Activated gamma-delta T cell (primary cell): ENCODE measurements at regions not wholly inside any gene's neighbourhood (a gene's known extent, or its start where the extent isn't known, plus 50 kb on each side); places are given as distances from the start of the nearest gene placed in this dataset.
A peak's percentile ranks its signal among the peaks of the same experiment; 100 is the strongest.

Source experiments
- DNase-seq: peaks from one replicate; lab custom pipeline; 2025; lab: John Stamatoyannopoulos, UW

DNA sequence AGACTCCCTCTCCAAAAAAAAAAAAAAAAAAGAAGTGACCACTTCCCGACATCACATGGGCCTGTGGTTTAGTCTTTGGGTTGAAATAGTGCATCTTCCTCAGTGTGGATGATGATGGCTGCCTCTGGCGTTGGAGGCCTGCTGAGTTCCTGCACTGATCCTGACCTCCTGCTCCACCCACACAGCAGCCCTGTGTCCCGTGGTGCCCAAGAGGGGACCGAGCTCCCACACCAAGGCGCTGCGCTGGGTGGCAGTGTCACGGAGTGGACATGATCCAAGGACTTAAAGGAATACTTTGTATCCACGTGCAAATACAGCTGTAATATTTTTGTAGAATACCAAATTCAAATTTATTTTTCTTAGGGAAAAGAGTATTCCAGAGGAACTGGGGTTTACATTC is 109.2 kb upstream of the PHACTR3 start:
- no peak for DNase-seq

GRCh38 chr20:59495894-59496510 is 108.3 kb upstream of the PHACTR3 start:
- peak; percentile 16 for DNase-seq

DNA sequence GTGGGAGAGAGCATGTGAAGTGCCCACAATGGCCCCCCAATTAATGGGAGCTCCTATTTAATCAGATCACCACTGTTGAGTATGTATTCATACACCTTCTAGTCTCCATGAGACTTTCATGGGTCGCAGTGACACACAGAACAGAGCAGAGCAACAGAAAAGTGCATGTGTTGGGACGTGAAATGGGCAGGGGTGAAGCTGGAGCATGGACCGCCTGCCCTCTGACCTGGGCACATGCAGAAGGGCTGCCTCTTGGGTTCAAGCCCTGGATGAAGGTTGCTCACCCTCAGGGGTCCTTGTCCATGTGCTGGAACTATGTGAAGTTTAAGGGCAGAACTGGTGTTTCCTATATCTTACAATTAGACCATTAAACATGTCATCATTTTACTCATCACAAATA is 106.0 kb upstream of the PHACTR3 start:
- no peak for DNase-seq

DNA sequence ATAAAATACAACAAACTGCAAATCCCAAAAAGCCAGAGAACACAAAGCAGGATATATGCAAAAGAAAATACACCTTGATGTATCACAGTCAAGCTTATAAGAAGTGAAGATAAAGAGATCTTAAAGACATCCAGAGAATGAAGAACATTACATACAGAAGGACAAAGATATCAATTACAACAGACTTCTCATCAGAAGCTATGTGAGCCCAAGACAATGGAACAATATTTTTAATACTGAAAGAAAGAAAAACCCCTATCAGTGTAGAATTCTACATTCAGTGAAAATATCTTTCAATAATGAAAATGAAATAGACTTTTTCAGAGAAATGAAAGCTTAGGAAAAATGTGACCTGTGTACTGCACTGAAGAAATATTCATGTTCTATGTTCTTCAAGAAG is 104.5 kb upstream of the PHACTR3 start:
- DNase-seq: no peak

DNA sequence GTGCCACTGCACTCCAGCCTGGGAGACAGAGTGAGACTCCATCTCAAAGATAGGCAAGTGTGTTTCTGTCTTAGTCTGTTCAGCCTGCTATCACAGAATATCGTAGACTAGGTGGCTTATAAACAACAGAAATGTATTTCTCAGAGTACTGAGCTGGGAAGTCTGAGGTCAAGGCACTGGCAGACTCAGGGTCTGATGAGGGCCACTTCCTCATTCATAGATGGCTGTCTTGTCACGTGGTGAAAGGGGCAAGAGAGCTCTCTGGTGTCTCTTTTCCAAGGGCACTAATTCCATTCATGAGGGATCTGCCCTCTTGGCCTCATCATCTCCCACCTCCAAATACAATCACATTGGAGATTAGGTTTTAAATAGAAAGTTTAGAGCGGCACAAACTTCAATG is 95.6 kb upstream of the PHACTR3 start:
- no peak for DNase-seq

- DNase-seq: no peak
Measured at GRCh38 chr20:59512651-59513050, 91.7 kb upstream of the PHACTR3 start.

GRCh38 chr20:59514554-59514953 is 89.8 kb upstream of the PHACTR3 start:
- DNase-seq: no peak

DNA sequence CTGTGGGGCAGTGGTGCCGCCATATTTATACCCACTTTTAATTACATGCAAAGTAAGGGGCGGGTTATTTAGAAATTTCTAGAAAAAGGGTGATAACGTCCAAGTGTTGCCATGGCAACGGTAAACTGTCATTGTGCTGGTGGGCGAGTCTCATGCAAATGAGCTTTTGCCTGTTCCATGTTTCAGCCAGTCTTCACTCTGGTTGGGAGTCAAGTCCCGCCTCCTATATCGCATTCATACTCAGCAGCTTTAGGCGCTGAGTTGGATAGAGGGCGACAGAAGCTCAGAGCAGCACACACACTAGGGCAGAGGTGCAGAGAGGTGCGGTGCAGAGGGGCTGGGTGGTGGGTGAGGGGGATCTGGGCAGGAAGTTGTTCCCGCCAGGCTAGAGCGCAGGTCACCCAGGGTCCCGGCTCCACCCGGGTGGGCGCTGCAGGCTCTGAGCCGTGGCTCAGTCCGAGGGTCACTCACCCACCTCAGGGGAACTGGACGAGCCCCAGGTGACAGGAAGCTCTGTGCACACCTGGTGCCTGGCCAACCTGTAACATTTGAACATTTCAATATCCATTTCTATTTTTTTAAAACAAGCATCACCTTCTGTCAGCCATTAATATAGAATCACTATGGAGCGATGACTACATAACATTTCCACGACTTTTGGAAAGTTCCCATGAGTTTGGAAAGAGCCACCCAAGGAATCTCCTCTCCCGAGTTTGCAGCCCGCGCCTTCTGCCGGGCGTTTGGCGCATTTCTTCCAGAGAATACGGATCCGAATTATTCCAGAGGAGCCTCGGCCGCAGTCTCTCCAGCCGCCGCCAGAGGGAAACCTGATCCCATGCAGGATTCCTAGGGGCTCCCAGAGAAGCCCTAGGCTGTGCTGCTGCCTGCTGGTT is 89.1 kb upstream of the PHACTR3 start:
- no peak for DNase-seq

- DNase-seq: no peak
Measured at GRCh38 chr20:59515906-59516209, 88.5 kb upstream of the PHACTR3 start.

DNA sequence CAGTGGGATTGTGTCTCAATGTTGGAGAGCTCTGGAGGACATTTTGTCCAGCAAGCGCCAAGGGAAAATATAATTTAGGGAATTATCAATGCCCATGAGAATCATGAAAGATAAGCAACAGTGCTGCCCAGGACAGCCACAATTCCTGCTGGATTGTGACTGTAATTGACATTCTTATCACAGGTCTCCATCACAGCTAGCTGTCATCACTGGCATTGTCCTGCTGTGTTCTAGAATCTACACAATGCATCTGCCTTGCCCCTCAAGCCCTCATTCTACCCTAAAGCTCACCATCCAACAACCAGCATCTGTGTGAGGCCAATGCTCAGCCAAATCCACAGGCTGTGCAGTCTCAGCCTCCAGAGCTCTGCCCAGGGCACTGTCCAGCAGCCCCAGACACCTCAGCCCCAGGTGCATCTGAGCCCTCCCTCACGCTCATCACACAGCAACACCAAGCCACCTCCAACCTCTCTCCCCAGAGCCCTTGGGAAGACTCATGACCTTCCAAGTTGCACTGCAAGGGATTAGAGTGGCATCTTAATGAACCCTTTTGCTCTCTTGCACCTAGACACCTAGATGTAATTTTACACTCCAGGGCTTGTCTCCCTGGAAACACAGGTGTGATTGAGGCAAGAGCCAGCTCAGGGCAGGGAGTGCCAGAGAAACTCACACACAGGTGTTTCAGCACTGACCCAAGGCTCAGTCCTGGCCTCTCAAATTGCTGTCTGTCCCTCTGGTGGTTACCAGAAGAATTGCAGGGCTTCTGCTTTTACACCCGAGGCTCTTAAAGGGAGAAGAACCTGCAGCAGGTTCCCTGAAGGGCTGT is 85.2 kb upstream of the PHACTR3 start:
- DNase-seq: no peak

GRCh38 chr20:59519707-59520014 is 84.7 kb upstream of the PHACTR3 start:
- DNase-seq: no peak

- DNase-seq: no peak
Measured at GRCh38 chr20:59520814-59521213, 83.5 kb upstream of the PHACTR3 start.

DNA sequence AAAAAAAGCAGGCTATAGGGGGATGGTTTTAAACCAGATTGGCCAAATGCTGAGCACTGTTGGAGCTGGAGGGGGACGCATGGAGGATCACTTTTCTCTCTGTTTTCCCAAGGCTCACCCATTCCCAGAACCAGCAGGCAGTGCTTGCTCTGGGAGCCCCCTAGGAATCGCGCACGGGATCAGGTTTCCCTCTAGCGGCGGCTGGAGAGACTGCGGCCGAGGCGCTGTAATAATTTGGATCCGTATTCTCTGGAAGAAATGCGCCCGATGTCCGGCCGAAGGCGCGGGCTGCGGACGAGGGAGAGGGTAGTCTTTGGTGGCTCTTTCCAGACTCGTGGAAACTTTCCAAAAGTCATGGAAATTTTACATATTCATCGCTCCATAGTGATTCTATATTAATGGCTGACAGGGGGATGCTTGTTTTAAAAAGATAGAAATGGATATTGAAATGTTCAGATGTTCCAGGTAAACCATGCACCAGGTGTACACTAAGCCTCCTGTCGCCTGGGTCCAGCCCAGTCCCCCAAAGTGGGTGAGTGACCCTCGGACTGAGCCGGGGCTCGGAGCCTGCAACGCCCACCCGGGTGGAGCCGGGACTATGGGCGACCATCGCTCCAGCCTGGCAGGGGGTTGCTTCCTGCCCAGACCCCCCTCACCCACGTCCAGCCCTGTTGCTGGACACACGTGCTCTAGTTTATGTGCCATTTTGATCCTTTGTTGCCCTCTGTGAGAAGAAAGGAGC is 78.7 kb upstream of the PHACTR3 start:
- DNase-seq: no peak

DNA sequence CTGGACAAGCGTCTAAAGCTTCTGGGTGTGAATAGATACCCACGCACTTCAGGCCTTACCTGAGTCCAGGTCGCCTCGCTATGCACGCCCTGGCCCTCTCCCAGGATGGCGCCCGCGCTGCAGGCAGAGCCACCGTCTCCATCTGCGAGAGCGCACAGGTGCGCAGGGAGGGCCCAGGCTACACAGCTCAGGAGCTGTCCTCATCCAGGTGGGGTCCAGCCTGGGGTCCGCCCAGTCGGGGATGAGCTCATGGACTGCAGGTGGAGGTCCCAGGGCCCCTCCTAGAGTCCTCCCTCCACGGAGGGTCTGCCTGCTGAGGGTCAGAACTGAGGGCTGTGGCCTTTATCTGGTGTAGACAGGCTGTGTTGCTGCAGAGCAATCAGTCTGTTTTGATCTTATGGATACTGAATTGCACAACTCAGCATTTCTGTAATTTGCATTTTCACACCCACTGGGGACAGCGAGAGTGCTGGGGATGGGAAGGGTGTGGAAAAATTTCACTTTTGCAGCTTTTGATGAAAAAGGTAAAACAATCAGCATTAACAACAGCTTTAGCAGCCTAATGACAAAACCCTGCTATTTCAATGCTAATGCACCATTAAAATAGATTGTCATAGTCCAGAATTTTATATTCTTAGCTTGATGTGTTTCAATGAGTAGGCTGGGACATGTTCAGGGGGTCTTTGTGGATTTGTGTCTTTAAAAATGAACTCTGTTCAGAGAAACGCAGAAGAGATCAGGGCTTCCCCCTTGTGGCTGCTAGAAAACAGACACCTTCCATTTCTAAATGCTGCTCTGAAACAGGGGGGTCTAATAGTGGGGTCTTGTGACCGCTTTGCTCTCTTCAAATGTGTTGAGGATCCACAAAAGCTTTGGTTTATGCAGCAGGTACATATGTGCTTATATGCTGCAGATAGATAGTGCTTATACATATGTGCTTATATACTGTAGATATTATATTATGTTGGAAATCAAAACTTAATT is 77.8 kb upstream of the PHACTR3 start:
- DNase-seq: no peak

GRCh38 chr20:59530782-59531181 is 73.6 kb upstream of the PHACTR3 start:
- no peak for DNase-seq

DNA sequence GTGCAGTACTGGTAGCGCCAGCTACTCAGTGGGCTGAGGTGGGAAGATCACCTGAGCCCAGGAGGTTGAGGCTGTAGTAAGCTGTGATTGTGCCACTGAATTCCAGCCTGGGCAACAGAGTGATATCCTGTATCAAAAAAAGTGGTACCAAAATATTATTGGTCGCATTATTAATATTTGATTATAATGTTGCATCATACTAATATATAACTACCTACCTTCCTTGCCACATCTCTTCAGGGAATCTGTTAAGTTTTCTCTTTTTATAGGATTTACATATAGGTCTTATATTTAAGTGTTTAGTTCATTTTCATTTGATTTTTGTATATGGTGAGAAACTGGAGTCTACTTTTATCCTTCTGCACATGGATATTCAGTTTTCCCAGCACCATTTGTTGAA is 66.3 kb upstream of the PHACTR3 start:
- no peak for DNase-seq

- DNase-seq: no peak
Measured at GRCh38 chr20:59547596-59547995, 56.7 kb upstream of the PHACTR3 start.
